ENCODE measurements at regions not wholly inside any gene's neighbourhood (a gene's known extent, or its start where the extent isn't known, plus 50 kb on each side); places are given as distances from the start of the nearest gene placed in this dataset.

DNA sequence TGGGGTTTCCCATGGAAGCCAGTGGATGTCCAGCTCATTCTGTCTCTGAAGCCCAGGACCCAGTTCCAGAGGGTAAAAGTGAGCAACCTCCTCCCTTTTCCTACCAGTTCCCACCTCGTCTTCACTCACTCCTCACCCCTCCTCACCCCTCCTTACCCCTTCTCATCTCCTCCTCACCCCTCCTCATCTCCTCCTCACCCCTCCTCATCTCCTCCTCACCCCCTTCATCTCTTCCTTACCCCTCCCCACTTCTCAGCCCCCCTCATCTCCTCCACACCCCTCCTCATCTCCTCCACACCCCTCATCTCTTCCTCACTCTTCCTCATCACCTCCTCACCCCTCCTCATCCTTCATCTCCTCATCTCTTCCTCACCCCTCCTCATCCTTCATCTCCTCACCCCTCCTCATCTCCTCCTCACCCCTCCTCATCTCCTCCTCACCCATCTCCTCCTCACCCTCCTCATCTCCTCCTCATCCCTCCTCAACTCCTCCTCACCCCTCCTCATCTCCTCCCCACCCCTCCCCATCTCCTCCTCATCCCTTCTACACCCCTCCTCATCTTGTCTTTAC is 246.1 kb downstream of the MYLK4 start:
- Histone ChIP-seq H3K4me3 (no peak overlapping the region), H3F3A (ENCODE audit: insufficient read depth, low read depth) (peaks cover 9% of the 10 kb centered on the region), H3K9me2 (ENCODE audit: insufficient read depth) (no peaks in the 10 kb centered on the region), H2AFZ (no peak overlapping the region), H3K4me2 (no peak overlapping the region), H3K36me3 (ENCODE audit: low read depth) (no peaks in the 10 kb centered on the region), H3K27ac (peak overlapping the region; percentile 51), H4K20me1 (ENCODE audit: insufficient read depth) (no peaks in the 10 kb centered on the region), H3K9me3 (ENCODE audit: insufficient read depth, low read depth) (no peaks in the 10 kb centered on the region), H3K27me3 (ENCODE audit: insufficient read depth, low read depth) (no peaks in the 10 kb centered on the region), H3K4me1 (replicated peaks; ENCODE audit: insufficient read depth) (peaks cover 25% of the 10 kb centered on the region), H3K79me2 (ENCODE audit: low read depth) (no peaks in the 10 kb centered on the region)
- DNase-seq = no peak
- no TSS peak for BruUV-seq (replicated peaks)
- no peak for TF ChIP-seq EZH2 (IDR thresholded peaks at IDR 0.05; ENCODE audit: low read depth)
- TF ChIP-seq, protein P1, sequence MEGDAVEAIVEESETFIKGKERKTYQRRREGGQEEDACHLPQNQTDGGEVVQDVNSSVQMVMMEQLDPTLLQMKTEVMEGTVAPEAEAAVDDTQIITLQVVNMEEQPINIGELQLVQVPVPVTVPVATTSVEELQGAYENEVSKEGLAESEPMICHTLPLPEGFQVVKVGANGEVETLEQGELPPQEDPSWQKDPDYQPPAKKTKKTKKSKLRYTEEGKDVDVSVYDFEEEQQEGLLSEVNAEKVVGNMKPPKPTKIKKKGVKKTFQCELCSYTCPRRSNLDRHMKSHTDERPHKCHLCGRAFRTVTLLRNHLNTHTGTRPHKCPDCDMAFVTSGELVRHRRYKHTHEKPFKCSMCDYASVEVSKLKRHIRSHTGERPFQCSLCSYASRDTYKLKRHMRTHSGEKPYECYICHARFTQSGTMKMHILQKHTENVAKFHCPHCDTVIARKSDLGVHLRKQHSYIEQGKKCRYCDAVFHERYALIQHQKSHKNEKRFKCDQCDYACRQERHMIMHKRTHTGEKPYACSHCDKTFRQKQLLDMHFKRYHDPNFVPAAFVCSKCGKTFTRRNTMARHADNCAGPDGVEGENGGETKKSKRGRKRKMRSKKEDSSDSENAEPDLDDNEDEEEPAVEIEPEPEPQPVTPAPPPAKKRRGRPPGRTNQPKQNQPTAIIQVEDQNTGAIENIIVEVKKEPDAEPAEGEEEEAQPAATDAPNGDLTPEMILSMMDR (conservative IDR thresholded peaks at IDR 0.05) = no peak
- ChIA-PET CTCF (no interaction called here), POLR2A (ENCODE audit: unreplicated experiment) (interaction anchor here (0.5 kb wide), 1 partner anchor 71 kb away, joined by 4 read pairs; no protein-coding TSS in a partner anchor)
- intact Hi-C loops (cut with micrococcal nuclease; ENCODE audit: unreplicated experiment) = no loop called here

DNA sequence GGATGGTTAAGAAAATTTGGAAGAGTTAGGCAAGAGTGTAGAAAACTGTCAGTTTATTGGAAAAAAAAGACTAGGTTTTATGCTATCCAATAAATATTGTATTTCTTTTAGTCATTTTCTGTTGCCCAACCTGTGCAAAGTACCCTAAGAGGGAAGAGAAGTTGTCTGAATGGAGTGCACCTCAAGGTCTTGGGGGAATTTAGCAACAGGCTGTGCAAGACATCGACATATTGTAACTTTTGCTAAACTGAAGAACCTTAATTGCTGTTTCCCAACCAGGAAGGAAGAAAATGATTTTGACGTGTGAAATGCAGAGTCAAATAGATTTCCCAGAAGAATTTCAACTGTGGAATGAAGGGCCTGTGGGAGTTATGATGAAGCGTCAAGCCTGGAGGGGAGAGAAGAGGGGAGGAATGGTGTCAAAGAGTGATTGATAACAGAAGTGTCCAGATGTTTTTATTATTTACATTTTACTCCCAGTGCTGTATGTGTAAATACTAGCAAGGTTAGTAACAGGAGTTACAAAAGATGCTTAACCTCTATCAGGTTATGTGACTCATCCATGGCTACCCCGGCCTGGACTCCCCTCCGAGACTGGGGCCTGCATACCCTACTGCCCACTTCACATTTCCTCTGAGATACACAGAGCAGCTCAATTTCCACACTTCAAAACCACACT is 246.8 kb downstream of the MYLK4 start:
- no peaks in the 10 kb centered on the region for H4K20me1 ChIP-seq (ENCODE audit: insufficient read depth)
- H3K4me1 ChIP-seq (replicated peaks; ENCODE audit: insufficient read depth) = peaks cover 25% of the 10 kb centered on the region
- H3F3A ChIP-seq (ENCODE audit: insufficient read depth, low read depth) = peaks cover 9% of the 10 kb centered on the region
- H3K79me2 ChIP-seq (ENCODE audit: low read depth) = no peaks in the 10 kb centered on the region
- H3K4me2 ChIP-seq = peak overlapping the region; percentile 29; the same call in 1 of the 2 replicates
- H3K27me3 ChIP-seq (ENCODE audit: insufficient read depth, low read depth) = no peaks in the 10 kb centered on the region
- no peaks in the 10 kb centered on the region for H3K9me2 ChIP-seq (ENCODE audit: insufficient read depth)
- CTCF ChIA-PET = interaction anchor here (0.7 kb wide), 1 partner anchor 185 kb away, joined by 4 read pairs; no protein-coding TSS in a partner anchor
- POLR2A ChIA-PET (ENCODE audit: unreplicated experiment) = no interaction called here
- H3K9me3 ChIP-seq (ENCODE audit: insufficient read depth, low read depth) = no peaks in the 10 kb centered on the region
- H2AFZ ChIP-seq = no peak overlapping the region
- intact Hi-C loops (cut with micrococcal nuclease; ENCODE audit: unreplicated experiment) = no loop called here
- peak overlapping the region; percentile 58 for H3K27ac ChIP-seq
- H3K4me3 ChIP-seq = no peak overlapping the region
- DNase-seq = peak in 1 of 2 experiments; percentile 78
- no TSS peak for BruUV-seq (replicated peaks)
- no peaks in the 10 kb centered on the region for H3K36me3 ChIP-seq (ENCODE audit: low read depth)
- TF ChIP-seq, protein P1 (conservative IDR thresholded peaks at IDR 0.05) = no peak
- no peak for TF ChIP-seq EZH2 (IDR thresholded peaks at IDR 0.05; ENCODE audit: low read depth)

DNA sequence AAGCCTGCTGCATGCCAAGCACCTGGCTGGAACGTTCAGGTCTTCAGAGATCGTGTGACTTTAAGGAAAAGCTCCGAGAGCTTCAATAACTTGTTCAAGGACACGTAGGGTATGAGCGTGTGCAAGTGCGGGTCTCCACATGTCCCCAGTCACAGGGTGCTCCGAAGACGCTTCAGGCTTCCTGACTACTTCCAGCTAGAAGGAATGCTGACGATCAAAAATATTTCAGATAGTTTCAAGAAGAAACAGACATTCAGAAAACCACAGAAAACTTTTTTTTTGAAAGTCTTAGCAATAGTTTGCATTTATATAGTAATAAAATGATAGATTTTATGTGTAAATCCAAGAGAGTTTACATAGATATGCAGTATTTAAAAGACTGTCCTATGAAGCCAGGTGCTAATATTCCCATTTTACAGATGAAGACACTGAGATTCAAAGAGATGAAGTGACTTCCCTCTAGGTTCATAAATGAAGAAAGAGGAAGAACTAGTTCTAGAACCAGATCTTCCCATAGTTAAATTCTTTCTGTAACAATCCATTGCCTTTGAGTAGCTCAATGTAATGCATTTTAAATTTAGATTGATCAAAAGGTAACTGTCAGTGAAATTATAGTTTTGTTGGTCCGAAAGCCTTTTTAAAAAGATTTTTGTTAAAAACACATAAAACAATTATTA is 247.6 kb downstream of the MYLK4 start:
- TF ChIP-seq, protein P1 (conservative IDR thresholded peaks at IDR 0.05) = no peak
- TF ChIP-seq EZH2 (IDR thresholded peaks at IDR 0.05; ENCODE audit: low read depth) = no peak
- CTCF ChIA-PET = interaction anchor here (0.5 to 0.7 kb wide), 2 partner anchors 186 to 778 kb away, joined by 3 to 4 read pairs; no protein-coding TSS in a partner anchor
- intact Hi-C loops (cut with micrococcal nuclease; ENCODE audit: unreplicated experiment) = no loop called here
- Histone ChIP-seq H3F3A (ENCODE audit: insufficient read depth, low read depth) (peaks cover 9% of the 10 kb centered on the region), H3K36me3 (ENCODE audit: low read depth) (no peaks in the 10 kb centered on the region), H3K4me1 (replicated peaks; ENCODE audit: insufficient read depth) (peaks cover 25% of the 10 kb centered on the region), H3K79me2 (ENCODE audit: low read depth) (no peaks in the 10 kb centered on the region), H3K4me2 (peak overlapping the region; percentile 29; the same call in 1 of the 2 replicates), H4K20me1 (ENCODE audit: insufficient read depth) (no peaks in the 10 kb centered on the region), H3K27me3 (ENCODE audit: insufficient read depth, low read depth) (no peaks in the 10 kb centered on the region), H3K9me2 (ENCODE audit: insufficient read depth) (no peaks in the 10 kb centered on the region), H2AFZ (no peak overlapping the region), H3K4me3 (no peak overlapping the region), H3K9me3 (ENCODE audit: insufficient read depth, low read depth) (no peaks in the 10 kb centered on the region), H3K27ac (peak overlapping the region; percentile 58)
- POLR2A ChIA-PET (ENCODE audit: unreplicated experiment) = no interaction called here
- BruUV-seq (replicated peaks) = no TSS peak
- no peak for DNase-seq
